ENCODE measurements at regions not wholly inside any gene's neighbourhood (a gene's known extent, or its start where the extent isn't known, plus 50 kb on each side); places are given as distances from the start of the nearest gene placed in this dataset.

DNA sequence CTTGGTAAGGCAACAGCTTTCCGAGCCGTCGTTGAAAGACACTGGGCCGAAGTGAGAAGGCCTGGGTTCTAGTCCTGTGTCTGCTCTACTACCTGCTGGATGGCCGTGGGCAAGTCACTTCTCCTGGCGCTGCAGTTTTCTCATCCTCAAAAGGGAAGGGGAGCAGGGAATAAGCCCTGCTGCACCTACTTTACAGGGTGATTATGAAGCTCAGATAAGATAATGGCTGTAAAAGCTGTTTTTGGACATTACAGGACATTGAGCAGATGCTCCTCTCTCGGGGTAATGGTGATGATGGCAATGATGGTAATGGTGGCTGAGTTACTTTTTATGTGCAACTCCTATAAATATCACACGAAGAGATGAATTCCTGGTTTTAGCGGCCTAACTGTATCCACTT, 152.6 kb downstream of the FAM43A start:
- no peak for DNase-seq

- no peak for DNase-seq
Observed at GRCh38 chr3:194840661-194841514, 155.2 kb downstream of the FAM43A start.

DNA sequence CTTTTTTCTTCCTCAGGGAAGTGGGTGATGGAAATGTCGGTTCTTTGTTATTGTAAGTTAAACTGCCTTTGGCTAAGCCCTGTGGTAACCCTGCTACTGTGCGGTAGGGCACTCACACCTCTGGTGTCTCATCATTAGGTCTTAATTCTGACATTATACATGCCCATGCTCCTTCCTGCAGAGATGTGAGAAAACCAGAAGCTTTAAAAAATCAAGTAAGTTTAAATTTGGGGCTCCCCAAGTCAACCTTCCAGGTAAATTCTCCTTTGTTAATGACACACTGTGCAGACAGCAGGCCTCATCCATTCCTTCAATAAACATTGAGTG, 155.8 kb downstream of the FAM43A start:
- no peak for DNase-seq

- DNase-seq = no peak
Observed at GRCh38 chr3:194843556-194843955, 157.9 kb downstream of the FAM43A start.

GRCh38 chr3:194844046-194844445, 158.4 kb downstream of the FAM43A start:
- no peak for DNase-seq

GRCh38 chr3:194849166-194849875, 163.6 kb downstream of the FAM43A start:
- DNase-seq = no peak

GRCh38 chr3:194851254-194851653, 165.6 kb downstream of the FAM43A start:
- DNase-seq = no peak

- DNase-seq = no peak
Observed at GRCh38 chr3:194851941-194852340, 166.3 kb downstream of the FAM43A start.

DNA sequence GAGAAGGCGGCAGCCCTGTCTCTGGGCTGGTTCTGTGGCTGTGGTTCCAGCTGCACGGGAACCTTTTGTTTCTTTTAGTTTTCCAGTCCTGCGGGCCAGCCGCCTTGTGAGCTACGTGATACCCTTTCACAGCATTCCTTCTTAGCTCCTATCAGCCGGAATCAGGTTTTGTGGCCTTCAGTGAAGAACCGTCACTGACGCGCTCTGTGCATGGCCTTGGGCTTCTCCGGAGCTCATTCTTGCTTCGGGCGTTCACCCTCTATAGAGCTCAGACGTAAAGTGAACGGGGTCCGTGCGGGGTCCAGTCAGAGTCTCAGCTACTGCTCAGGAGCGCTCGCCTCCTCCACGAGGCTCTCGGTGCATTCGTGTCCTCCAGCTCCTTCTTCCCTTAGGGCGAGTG, 166.7 kb downstream of the FAM43A start:
- no peak for DNase-seq

- no peak for DNase-seq
Observed at GRCh38 chr3:194852831-194853508, 167.3 kb downstream of the FAM43A start.

DNA sequence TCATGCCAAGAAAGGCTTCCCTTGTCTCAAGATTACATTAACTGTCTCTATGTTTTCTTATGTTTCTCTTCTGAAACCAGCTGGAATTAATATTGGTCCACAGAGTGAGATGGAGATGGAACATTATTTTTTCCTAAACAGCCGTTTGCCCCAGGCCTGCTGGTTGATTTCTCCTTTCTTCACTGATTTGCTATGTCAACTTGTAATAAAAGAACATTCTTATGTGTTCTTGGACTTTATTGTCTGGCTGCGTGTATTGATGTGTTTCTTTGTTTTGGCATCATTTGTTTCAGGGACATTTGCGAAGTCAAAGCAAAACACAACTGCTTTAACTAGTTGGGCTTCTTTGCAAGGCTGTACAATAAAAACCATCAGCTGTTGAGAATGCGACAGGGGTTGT, 168.5 kb downstream of the FAM43A start:
- no peak for DNase-seq

GRCh38 chr3:194854659-194855390, 169.1 kb downstream of the FAM43A start:
- no peak for DNase-seq

- no peak for DNase-seq
Observed at GRCh38 chr3:194856296-194856695, 170.6 kb downstream of the FAM43A start.

DNA sequence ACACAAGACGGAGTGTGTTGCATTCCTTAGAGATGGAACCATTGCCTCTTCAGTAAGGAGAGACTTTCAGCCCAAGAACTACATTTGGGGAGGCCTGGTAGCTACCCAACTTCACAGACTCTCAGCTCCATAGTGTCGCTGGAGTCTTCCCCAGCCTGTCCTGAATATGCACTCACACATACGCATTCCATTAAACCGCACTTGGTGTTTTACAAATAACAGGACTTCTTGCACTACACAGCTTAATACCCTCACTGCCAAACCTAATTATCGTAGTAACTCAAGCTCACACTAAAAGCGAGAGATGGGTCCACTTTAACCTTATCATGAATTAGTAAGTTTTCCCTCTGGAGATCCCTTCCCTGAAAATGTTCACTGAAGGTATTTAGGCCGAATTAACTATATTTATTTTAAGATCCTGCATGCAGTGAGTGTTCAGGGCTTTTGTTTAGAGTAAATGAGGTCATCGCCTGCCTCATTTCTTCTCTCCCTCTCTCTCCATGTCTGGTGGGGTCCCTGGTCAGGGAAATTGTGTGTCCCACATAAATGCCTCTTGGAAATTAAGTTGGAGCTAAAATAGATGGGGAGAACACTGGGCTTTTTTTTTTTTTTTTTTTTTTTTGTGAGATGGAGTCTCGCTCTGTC, 171.9 kb downstream of the FAM43A start:
- DNase-seq = no peak

DNA sequence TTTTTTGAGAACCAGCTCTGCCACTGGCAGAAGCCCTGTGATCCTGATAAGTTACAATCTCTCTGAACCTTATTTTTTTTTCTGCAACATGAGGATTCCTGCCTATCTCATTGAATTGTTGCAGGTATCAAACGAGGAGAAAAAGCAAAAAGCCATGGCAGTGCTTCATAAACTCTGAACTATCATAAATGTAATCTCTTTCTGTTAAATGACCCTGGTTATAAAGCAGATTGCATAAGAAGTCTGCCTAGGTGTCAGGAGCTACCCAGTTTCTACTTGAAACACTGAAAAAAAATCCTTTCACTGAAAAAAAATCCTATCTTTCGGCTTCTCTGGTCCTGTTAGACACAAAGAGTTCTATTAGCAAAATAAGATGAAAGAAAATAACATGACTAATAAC, 172.7 kb downstream of the FAM43A start:
- no peak for DNase-seq

DNA sequence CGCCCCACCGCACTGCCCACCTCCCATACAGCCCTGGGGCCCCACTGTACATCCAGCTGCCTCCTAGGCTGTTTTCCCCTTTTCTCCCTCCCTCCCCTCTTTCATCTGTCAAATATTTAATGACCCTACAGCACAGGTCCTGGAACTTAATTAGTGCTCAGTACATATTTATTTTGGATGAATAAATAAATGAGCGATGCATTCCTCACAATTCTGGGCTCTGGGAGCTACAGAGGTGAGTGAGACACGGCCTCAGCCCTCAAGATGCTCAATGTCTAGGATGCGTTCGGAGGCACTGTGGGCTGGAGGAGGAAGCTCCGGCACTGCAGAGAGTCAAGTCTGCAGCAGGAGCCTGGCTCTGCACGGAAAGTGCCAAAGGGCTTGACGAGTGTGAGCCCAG, 175.0 kb downstream of the FAM43A start:
- DNase-seq = no peak

- DNase-seq = no peak
Observed at GRCh38 chr3:194861375-194861774, 175.7 kb downstream of the FAM43A start.

GRCh38 chr3:194865061-194865460, 179.4 kb downstream of the FAM43A start:
- no peak for DNase-seq

DNA sequence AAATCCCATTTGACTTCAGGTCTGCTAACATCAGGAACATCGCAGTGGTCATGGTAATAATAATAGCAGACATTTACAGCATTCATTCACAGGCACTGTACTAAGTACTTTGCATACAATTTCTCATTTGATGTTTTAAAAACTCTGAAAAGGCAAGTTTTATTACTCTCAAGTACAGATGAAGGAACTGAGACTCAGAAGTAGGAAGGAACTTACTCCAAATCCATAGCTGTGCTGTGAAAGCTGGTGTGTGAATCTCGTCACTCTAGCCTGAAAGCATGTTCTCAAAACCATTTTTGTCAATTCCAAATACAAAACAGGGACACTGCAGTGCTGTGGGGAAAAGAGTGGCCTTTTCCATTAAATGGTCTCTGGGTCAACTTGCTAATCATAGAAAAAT, 179.9 kb downstream of the FAM43A start:
- no peak for DNase-seq

DNA sequence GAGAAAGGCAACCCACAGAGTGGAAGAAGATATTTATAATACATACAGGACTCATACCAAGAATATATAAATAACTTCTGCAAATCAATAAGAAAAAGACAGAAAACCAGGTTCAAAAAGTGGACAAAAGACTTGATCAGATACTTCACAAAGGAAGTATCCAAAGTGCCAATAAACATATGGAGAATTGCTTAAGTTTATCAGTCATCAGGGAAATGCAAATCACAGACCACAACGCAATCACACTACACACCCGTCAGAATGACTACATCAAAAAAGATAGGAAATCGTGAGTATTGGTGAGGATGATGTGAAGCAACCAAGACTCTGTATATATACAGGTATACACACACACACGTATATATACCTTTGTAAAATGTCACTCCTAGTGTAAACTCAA, 180.6 kb downstream of the FAM43A start:
- DNase-seq = no peak

DNA sequence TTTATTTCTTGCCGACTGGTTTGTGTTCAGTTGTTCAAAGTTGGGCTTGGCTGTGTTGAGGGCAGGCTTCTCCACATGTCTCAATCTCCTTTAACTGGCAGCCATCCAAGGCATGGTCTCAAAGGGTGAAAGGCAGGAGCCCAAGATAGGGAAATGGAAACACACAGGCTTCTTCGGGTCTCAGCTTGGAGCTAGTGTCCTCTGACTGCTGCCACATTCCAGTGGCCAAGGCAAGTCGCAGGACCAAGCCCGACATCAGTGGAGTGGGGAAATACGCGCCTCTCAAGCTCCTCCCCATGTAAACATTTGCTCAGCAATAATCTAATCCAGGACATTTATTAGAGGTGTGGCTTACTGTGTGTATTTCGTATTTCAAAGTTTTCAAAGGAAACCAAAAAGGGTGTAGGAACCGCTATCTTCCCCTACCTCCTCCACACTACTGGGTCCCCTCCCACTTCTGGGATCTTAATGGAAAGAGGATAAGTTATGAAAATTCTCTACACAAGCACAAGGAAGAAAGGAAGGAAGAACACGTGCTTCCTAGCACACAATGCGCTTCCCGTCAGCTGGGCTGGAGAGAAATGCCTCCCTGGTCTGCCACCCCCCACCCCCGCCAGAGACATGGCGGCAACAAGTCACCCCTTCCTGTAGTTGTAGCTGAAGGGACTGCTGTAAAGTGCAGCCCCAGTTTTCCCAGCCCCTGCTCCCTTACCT, 181.7 kb downstream of the FAM43A start:
- DNase-seq = no peak

GRCh38 chr3:194868831-194869230, 183.1 kb downstream of the FAM43A start:
- no peak for DNase-seq
